AG04449 (cell line): ENCODE measurements at regions not wholly inside any gene's neighbourhood (a gene's known extent, or its start where the extent isn't known, plus 50 kb on each side); places are given as distances from the start of the nearest gene placed in this dataset.

ENCODE experiments used
- CTCF ChIA-PET: fragments of 350-600 bp; formaldehyde crosslinking; extraction: SDS; loops from one replicate; lab custom pipeline; 2021; ENCODE audit warnings: antibody characterized with exemption; lab: Yijun Ruan, JAX
- POLR2A ChIA-PET: fragments of 400-600, 350-600 bp; formaldehyde crosslinking; extraction: SDS; loops from one replicate; lab custom pipeline; 2020; ENCODE audit warnings: antibody characterized with exemption, inconsistent platforms; lab: Yijun Ruan, JAX
- DNase-seq: peaks from one replicate; pipeline ENCODE4 v3.0.0-alpha.2; 2010; ENCODE audit warnings: low read depth, low spot score
- H3K4me3 ChIP-seq: 2 replicates; pipeline ENCODE4 v1.5.1; 2011; ENCODE audit warnings: low read depth, mild to moderate bottlenecking, control low read depth, low read length
- TF ChIP-seq, protein P1 (sequence below): IDR thresholded peaks from one replicate; pipeline ENCODE4 v1.5.1; 2011; ENCODE audit warnings: mild to moderate bottlenecking, moderate library complexity, low read length, control low read depth, inconsistent platforms; ENCODE audit not compliant: insufficient read depth; ENCODE audit errors: missing control alignments

DNA sequence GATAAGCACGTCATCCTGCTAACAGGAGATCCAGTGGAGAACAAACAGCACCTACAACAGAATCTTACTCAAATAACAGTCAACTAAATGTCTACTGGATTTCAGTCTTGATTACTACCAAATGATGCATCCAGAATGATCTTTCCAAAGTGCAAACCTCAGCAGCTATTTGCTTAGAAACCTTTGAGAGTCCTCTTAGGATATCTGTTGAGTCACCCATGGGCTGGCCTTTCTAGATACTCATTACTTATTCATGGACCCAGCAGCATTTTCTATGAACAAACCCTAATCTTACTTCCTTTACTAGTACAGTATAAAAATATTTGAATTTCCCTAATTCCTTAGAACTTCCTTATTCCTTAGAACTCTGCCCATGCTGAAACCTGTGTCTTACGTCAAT lies 118.5 kb upstream of the PABPC4L start:
- H3K4me3 ChIP-seq, result no peak overlapping the region
- DNase-seq, result no peak
- ChIA-PET CTCF (no interaction called here), POLR2A (no interaction called here)
- TF ChIP-seq, protein P1, sequence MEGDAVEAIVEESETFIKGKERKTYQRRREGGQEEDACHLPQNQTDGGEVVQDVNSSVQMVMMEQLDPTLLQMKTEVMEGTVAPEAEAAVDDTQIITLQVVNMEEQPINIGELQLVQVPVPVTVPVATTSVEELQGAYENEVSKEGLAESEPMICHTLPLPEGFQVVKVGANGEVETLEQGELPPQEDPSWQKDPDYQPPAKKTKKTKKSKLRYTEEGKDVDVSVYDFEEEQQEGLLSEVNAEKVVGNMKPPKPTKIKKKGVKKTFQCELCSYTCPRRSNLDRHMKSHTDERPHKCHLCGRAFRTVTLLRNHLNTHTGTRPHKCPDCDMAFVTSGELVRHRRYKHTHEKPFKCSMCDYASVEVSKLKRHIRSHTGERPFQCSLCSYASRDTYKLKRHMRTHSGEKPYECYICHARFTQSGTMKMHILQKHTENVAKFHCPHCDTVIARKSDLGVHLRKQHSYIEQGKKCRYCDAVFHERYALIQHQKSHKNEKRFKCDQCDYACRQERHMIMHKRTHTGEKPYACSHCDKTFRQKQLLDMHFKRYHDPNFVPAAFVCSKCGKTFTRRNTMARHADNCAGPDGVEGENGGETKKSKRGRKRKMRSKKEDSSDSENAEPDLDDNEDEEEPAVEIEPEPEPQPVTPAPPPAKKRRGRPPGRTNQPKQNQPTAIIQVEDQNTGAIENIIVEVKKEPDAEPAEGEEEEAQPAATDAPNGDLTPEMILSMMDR, result no peak

DNA sequence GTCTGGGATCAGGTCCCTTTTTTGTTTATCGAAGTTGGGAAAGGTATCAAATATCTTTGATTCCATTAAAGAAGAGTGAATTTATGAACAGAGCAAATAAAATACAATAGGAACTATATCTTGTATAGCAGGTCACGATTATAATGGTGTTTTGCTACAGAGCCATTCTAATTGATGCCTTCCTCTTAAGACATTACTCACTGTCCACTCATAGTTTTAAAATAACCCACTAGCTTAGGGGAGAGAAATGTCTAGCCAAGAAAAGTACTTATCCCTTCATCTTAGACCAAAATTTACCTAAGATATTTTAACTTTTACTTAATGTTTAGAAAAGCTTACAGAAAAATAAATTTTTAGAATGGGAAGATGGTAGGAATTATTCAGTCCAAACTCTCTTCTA lies 112.0 kb upstream of the PABPC4L start:
- ChIA-PET POLR2A (no interaction called here), CTCF (no interaction called here)
- TF ChIP-seq, protein P1, result no peak
- no peak overlapping the region for H3K4me3 ChIP-seq
- no peak for DNase-seq

- ChIA-PET CTCF (no interaction called here), POLR2A (no interaction called here)
- TF ChIP-seq, protein P1, result no peak
These were observed 108.1 kb upstream of the PABPC4L start for GRCh38 chr4:134309715-134310114.

GRCh38 chr4:134308910-134309309 lies 107.3 kb upstream of the PABPC4L start:
- TF ChIP-seq, protein P1, result no peak
- POLR2A ChIA-PET, result no interaction called here
- DNase-seq, result no peak
- H3K4me3 ChIP-seq, result no peak overlapping the region
- CTCF ChIA-PET, result no interaction called here

More at GRCh38 chr4:134309715-134310114, 108.1 kb upstream of the PABPC4L start:
- no peak for DNase-seq
- H3K4me3 ChIP-seq, result no peak overlapping the region

DNA sequence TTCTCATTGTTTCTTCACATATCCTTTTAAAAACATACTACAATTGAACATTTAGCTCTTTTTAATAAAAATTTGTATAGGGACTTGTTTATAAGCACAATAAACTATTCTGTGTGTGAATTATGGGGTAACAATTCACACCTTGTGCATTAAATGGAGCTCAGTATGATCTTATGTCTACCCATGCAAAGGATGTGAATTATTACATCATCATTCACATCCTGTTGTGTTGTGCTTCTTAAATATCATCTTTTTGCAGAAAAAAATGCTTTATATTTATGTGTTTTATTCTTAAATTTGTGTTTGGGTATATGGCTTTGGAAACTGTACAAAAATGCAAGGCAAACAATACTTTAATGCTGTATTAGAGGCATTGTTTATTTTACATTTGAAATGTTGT lies 96.7 kb upstream of the PABPC4L start:
- TF ChIP-seq, protein P1, result no peak
- no peak overlapping the region for H3K4me3 ChIP-seq
- ChIA-PET POLR2A (no interaction called here), CTCF (no interaction called here)
- no peak for DNase-seq

DNA sequence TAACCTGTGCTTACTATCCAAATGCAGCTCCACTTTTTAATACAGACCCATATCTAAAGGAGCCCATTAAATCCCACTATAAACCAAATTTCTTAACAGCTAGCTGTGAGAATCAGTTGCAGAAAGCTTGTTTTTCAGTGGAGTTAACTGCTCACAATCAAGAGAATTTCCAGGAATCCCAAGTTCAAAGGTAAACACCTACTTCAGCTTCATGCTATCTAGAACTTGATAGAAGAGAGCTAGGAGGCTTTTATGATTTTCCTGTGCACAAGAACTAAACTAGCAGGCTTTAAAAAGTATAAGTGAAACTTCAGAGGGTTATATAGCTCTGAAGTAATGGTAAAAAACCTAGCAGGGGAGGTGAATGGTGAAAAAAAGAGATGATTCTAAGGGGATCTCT lies 96.2 kb upstream of the PABPC4L start:
- H3K4me3 ChIP-seq, result no peak overlapping the region
- TF ChIP-seq, protein P1, result no peak
- DNase-seq, result no peak
- ChIA-PET POLR2A (no interaction called here), CTCF (no interaction called here)
